Neural crest cell (in vitro differentiated cells): ENCODE measurements at regions not wholly inside any gene's neighbourhood (a gene's known extent, or its start where the extent isn't known, plus 50 kb on each side); places are given as distances from the start of the nearest gene placed in this dataset.

Experiments
- DNase-seq: peaks from one replicate; pipeline ENCODE4 v3.0.0; 2021; ENCODE audit warnings: low read depth, mixed read lengths, low spot score
- H3K27ac Mint-ChIP-seq: one replicate; pipeline ENCODE4 v1.8.0; 2021; ENCODE audit warnings: mild to moderate bottlenecking, mixed read lengths; ENCODE audit not compliant: unreplicated experiment
- H3K27me3 Mint-ChIP-seq: 2 replicates; pipeline ENCODE4 v1.8.0; 2021; ENCODE audit warnings: low read depth, mild to moderate bottlenecking, mixed read lengths
- H3K36me3 Mint-ChIP-seq: 2 replicates; pipeline ENCODE4 v1.8.0; 2021; ENCODE audit warnings: low read depth, mild to moderate bottlenecking, mixed read lengths
- H3K4me1 Mint-ChIP-seq: 2 replicates; pipeline ENCODE4 v1.8.0; 2021; ENCODE audit warnings: mixed read lengths
- H3K4me3 Mint-ChIP-seq: one replicate; pipeline ENCODE4 v1.8.0; 2021; ENCODE audit warnings: mild to moderate bottlenecking, mixed read lengths
- H3K9me3 Mint-ChIP-seq: 2 replicates; pipeline ENCODE4 v1.8.0; 2021; ENCODE audit warnings: mixed read lengths
- TF ChIP-seq, protein P1 (sequence below): fragments of 200-600 bp; sonication (generic); conservative IDR thresholded peaks from 2 replicates; pipeline ENCODE4 v1.5.0; 2021; ENCODE audit warnings: antibody characterized with exemption, mild to moderate bottlenecking

DNA sequence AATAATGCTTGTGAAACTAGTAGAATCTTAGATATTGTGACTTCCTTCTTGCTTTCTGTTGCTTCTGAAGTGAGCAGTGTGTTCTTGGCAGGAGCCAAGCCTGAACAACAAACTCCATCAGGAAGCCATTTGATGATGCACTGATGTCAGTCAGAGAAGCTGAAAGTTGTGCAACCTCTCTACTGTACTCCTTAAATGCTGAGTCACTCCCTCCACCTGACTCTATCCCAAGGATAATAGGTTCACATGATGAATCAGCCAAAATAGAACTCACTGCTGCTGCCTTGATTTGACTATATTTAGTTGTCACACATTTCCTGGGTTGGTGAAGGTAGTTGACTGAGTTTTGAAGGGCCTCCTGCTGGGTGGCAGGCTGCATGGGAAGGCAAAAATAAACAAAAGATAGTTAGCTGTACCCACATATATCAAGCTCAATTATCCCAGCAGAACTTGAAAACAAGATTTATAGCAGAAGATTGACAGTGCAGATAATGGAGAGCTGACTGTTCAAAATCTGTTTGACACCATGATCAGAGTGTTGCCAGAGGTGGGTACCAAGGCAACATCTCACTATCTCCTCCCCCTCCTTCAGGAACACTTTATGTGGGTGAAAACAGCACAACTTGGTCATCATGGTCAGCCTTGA is 328.4 kb upstream of the DPH6 start:
- TF ChIP-seq, protein P1, sequence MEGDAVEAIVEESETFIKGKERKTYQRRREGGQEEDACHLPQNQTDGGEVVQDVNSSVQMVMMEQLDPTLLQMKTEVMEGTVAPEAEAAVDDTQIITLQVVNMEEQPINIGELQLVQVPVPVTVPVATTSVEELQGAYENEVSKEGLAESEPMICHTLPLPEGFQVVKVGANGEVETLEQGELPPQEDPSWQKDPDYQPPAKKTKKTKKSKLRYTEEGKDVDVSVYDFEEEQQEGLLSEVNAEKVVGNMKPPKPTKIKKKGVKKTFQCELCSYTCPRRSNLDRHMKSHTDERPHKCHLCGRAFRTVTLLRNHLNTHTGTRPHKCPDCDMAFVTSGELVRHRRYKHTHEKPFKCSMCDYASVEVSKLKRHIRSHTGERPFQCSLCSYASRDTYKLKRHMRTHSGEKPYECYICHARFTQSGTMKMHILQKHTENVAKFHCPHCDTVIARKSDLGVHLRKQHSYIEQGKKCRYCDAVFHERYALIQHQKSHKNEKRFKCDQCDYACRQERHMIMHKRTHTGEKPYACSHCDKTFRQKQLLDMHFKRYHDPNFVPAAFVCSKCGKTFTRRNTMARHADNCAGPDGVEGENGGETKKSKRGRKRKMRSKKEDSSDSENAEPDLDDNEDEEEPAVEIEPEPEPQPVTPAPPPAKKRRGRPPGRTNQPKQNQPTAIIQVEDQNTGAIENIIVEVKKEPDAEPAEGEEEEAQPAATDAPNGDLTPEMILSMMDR = no peak
- no peak overlapping the region for H3K27ac Mint-ChIP-seq
- H3K4me3 Mint-ChIP-seq = no peak overlapping the region
- H3K9me3 Mint-ChIP-seq = no peaks in the 10 kb centered on the region
- no peaks in the 10 kb centered on the region for H3K27me3 Mint-ChIP-seq
- no peaks in the 10 kb centered on the region for H3K4me1 Mint-ChIP-seq
- DNase-seq = no peak
- no peaks in the 10 kb centered on the region for H3K36me3 Mint-ChIP-seq

DNA sequence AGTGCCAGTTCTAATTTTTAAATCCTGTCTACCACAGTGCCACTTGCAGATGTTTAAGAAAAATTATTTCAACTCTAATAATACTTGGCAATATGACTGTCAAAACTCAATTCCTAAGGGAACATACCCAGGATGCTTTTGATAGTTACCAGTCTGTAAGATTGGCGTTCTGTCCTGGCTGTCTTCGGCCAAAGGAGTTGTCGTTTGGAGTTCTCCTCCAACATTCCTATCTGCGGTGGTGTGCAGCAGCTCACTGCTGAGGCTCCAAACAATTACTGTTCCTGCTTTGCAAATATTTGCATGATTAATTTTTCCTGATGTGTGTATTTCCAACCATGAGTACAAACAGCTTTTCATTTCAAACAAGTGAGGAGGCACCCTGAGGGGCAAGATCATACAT is 330.8 kb upstream of the DPH6 start:
- no peak overlapping the region for H3K4me3 Mint-ChIP-seq

DNA sequence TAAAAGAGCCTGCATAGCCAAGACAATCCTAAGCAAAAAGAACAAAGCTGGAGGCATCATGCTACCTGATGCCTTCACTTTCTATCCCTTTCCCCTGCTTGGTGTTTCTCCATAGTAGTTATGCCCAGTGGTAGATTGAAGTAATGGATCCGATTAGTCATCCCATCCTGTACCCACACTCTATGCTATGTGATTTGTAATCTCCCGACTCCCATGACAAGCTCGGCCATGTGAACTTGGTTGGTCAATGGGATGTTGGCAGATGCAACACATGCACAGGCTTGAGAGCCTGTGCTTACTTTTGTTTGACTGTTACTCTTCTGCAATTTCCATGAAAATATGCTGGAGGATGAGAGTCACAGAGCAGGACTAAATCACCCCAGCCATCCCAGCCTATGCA is 334.9 kb upstream of the DPH6 start:
- Mint-ChIP-seq H3K4me3 (no peak overlapping the region), H3K4me1 (no peaks in the 10 kb centered on the region), H3K9me3 (peaks cover 2% of the 10 kb centered on the region), H3K27me3 (no peaks in the 10 kb centered on the region), H3K27ac (no peak overlapping the region), H3K36me3 (no peaks in the 10 kb centered on the region)
- TF ChIP-seq, protein P1 = no peak
- DNase-seq = no peak

More for the DNA sequence above, 330.8 kb upstream of the DPH6 start:
- Mint-ChIP-seq H3K4me1 (no peaks in the 10 kb centered on the region), H3K27me3 (no peaks in the 10 kb centered on the region), H3K9me3 (peaks cover 2% of the 10 kb centered on the region), H3K36me3 (no peaks in the 10 kb centered on the region), H3K27ac (no peak overlapping the region)
- no peak for DNase-seq
- TF ChIP-seq, protein P1 = no peak

DNA sequence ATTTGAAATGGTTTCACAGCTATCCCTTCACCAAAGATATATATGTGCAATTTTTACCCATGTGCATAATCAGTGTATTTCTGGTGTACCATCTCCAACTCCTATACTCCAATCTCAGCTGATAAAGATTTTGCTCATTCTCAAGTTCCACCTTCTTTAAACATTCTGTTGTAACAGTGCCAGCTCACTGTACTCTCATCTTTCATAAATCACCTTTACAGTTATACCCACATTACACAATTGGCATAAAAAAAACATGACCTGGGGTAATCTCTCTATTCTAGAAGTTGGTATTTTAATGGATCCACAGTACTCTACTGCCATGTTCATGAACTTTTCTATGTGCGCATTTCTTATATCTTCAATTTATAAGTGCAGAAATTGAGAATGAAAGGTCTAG is 339.9 kb upstream of the DPH6 start:
- Mint-ChIP-seq H3K27me3 (no peaks in the 10 kb centered on the region), H3K4me1 (no peaks in the 10 kb centered on the region), H3K27ac (no peak overlapping the region), H3K36me3 (no peaks in the 10 kb centered on the region), H3K9me3 (no peaks in the 10 kb centered on the region), H3K4me3 (no peak overlapping the region)
- no peak for DNase-seq
- TF ChIP-seq, protein P1 = no peak

DNA sequence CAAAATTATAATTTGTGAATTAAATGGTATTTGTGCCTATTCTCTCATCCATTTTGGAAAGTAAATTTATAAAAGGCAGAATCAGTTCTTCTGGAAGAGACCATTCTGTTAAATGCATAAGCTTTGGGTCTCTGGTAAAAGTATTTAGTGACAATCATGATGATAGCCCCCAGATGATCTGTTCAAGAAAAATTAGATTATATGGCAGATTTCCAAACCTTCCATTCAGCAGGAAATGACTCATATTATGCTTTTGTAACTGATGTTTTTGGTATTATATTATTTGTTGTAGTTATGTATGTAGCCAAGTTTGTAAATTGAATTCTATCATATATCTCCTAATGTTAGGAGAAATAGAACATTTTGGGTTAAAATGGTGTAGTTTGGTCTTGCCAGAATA is 340.8 kb upstream of the DPH6 start:
- no peaks in the 10 kb centered on the region for H3K9me3 Mint-ChIP-seq
- H3K4me3 Mint-ChIP-seq = no peak overlapping the region
- H3K4me1 Mint-ChIP-seq = no peaks in the 10 kb centered on the region
- no peaks in the 10 kb centered on the region for H3K36me3 Mint-ChIP-seq
- TF ChIP-seq, protein P1 = no peak
- DNase-seq = no peak
- no peak overlapping the region for H3K27ac Mint-ChIP-seq
- no peaks in the 10 kb centered on the region for H3K27me3 Mint-ChIP-seq
